Small intestine (tissue), 7 donors: ENCODE measurements at regions not wholly inside any gene's neighbourhood (a gene's known extent, or its start where the extent isn't known, plus 50 kb on each side); places are given as distances from the start of the nearest gene placed in this dataset.
"Not testable (repeated sequence)": the region's sequence is repeated elsewhere in the genome, so short reads cannot be mapped to it uniquely, and the experiment has no call there.

Source experiments
- DNase-seq, 2 donors: peaks; one replicate each; pipeline versions ENCODE4 v3.0.0 to v3.0.0-alpha.2; 2013
- FAIRE-seq: peaks from 2 replicates; lab custom pipeline; 2012; peaks lifted over from hg19 to GRCh38; lab: Jason Lieb, UNC
- H3K27ac ChIP-seq, 3 donors: one replicate each; pipeline ENCODE4 v1.5.1; 2013; ENCODE audit warnings: low read length in 2 of 3, mild to moderate bottlenecking in 2 of 3, control low read depth in 1 of 3, inconsistent platforms in 1 of 3, low read depth in 1 of 3, moderate library complexity in 1 of 3
- H3K27me3 ChIP-seq, 3 donors: one replicate each; pipeline ENCODE4 v1.6.1; 2013; ENCODE audit warnings: low read length in 3 of 3, inconsistent platforms in 1 of 3; ENCODE audit not compliant: control insufficient read depth in 3 of 3, insufficient read depth in 3 of 3
- H3K36me3 ChIP-seq, 3 donors: one replicate each; pipeline ENCODE4 v1.6.1; 2013; ENCODE audit warnings: low read length in 3 of 3, inconsistent platforms in 1 of 3, low read depth in 1 of 3, mild to moderate bottlenecking in 1 of 3, moderate library complexity in 1 of 3; ENCODE audit not compliant: control insufficient read depth in 3 of 3, insufficient read depth in 2 of 3
- H3K4me1 ChIP-seq, 3 donors: one replicate each; pipeline ENCODE4 v1.6.1; 2013; ENCODE audit warnings: low read length in 2 of 3, inconsistent platforms in 1 of 3, low read depth in 1 of 3, mild to moderate bottlenecking in 1 of 3, moderate library complexity in 1 of 3; ENCODE audit not compliant: control insufficient read depth in 3 of 3, insufficient read depth in 2 of 3
- H3K4me3 ChIP-seq, 3 donors: one replicate each; pipeline ENCODE4 v1.5.1; 2013; ENCODE audit warnings: low read length in 3 of 3, control low read depth in 1 of 3, inconsistent platforms in 1 of 3, low read depth in 1 of 3, mild to moderate bottlenecking in 1 of 3, moderate library complexity in 1 of 3
- H3K9me3 ChIP-seq, 2 donors: one replicate each; pipeline ENCODE4 v1.6.1; 2013; ENCODE audit warnings: low read depth in 1 of 2, low read length in 1 of 2; ENCODE audit not compliant: control insufficient read depth in 2 of 2, insufficient read depth in 1 of 2
- WGBS, 3 donors: extraction: QIAGEN DNeasy Blood & Tissue Kit; methylation state at CpG; one replicate each; pipeline ENCODE4 v1.1.7; 2013; 5-methylcytosine and 5-hydroxymethylcytosine counted together
- donor health status: healthy with polysubstance abuse.
- donor health status: control.
- donor health status: control.
- donor health status: Bipolar disorder and iron deficiency.
- donor health status: healthy.

DNA sequence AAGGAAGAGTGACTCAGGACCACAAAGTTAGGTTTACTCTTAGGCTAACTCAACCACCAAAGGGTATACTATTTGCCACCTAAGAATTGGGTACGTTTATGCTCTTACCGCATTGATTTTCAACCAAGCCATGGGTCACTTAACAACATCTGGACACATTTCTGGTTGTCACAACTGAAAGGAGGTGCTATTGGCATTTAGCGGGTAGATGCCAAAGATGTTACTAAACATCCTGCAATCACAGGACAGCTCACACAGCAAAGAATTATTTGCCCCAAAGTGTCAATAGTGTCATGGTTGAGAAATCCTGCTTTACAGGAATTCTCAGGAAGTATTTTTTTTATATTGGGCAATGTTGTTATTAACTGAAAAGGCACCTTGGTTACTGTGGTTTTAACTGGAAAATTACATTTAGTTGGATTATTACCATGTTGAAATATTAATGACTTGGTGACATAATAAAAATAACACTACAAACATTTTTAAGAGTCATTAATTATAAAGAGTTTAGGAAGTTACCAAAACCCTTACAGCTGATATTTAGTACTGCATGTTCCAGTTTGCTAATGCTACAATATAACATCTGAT is 185.0 kb upstream of the TMEM196 start:
- H3K36me3 ChIP-seq: peaks cover 0 to 2% (median 0%) of the 10 kb centered on the region in 3 donors
- no peak for FAIRE-seq
- H3K27me3 ChIP-seq: no peaks in the 10 kb centered on the region
- H3K27ac ChIP-seq: no peak overlapping the region
- H3K9me3 ChIP-seq: peaks cover 0 to 18% of the 10 kb centered on the region in 2 donors
- no peaks in the 10 kb centered on the region for H3K4me1 ChIP-seq
- H3K4me3 ChIP-seq: no peak overlapping the region
- 86 to 93% (median 90%) methylated on average over 3 of the region's 3 CpGs for WGBS, 3 donors
- DNase-seq: no peak

DNA sequence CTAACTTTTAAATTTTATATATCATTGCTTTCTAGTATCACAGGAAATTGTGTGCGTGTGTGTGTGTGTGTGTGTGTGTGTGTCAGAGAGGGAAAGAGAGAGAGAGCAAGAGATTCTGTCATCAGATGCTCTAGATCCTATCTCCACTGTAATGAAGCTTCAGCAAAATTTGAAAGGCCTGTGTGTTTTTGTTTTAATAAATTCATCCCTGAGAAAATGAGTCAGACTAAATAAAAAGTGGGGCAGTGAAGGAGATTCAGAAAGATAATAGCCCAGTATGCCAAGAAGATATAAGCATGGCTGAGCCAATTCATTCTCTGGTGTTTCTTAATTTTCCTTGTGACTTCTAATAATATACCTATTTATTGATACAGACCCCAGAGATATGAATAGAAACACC is 184.2 kb upstream of the TMEM196 start:
- no peak overlapping the region for H3K27ac ChIP-seq
- peaks cover 0 to 18% of the 10 kb centered on the region in 2 donors for H3K9me3 ChIP-seq
- H3K27me3 ChIP-seq: no peaks in the 10 kb centered on the region
- no peak overlapping the region for H3K4me3 ChIP-seq
- H3K36me3 ChIP-seq: peaks cover 0 to 2% (median 0%) of the 10 kb centered on the region in 3 donors
- no peaks in the 10 kb centered on the region for H3K4me1 ChIP-seq
- no peak for FAIRE-seq
- no peak for DNase-seq
- WGBS, 3 donors: 87 to 94% (median 87%) methylated on average over 1 of the region's 1 CpG

DNA sequence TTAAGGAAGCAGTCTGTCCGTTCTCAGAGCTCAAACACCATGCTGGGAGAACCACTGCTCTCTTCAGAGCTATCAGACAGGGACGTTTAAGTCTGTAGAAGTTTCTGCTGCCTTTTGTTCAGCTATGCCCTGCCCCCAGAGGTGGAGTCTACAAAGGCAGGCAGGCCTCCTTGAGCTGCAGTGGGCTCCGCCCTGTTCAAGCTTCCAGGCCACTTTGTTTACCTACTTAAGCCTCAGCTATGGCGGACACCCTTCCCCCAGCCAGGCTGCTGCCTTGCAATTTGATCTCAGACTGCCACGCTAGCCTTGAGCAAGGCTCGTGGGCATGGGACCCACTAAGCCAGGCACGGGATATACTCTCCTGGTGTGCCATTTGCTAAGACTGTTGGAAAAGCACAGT is 180.7 kb upstream of the TMEM196 start:
- peaks cover 0 to 18% of the 10 kb centered on the region in 2 donors for H3K9me3 ChIP-seq
- 81 to 86% (median 83%) methylated on average over 6 to 7 of the region's 7 CpGs for WGBS, 3 donors
- FAIRE-seq, H3K27me3 ChIP-seq, H3K4me3 ChIP-seq, H3K4me1 ChIP-seq, H3K36me3 ChIP-seq, H3K27ac ChIP-seq, DNase-seq: not testable (repeated sequence)

DNA sequence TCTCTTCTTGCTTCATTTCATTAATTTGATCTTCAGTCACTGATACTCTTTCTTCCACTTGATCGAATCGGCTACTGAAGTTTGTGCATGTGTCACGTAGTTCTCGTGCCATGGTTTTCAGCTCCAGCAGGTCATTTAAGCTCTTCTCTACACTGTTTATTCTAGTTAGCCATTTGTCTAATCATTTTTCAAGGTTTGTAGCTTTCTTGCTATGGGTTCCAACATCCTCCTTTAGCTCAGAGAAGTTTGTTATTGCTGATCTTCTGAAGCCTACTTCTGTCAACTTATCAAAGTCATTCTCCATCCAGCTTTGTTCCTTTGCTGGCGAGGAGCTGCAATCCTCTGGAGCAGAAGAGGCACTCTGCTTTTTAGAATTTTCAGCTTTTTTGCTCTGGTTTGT is 180.0 kb upstream of the TMEM196 start:
- FAIRE-seq, H3K36me3 ChIP-seq, H3K4me3 ChIP-seq, H3K27ac ChIP-seq, DNase-seq, H3K27me3 ChIP-seq, H3K4me1 ChIP-seq: not testable (repeated sequence)
- 91 to 97% (median 94%) methylated on average over 5 of the region's 5 CpGs for WGBS, 3 donors
- peaks cover 0 to 19% of the 10 kb centered on the region in 2 donors for H3K9me3 ChIP-seq

DNA sequence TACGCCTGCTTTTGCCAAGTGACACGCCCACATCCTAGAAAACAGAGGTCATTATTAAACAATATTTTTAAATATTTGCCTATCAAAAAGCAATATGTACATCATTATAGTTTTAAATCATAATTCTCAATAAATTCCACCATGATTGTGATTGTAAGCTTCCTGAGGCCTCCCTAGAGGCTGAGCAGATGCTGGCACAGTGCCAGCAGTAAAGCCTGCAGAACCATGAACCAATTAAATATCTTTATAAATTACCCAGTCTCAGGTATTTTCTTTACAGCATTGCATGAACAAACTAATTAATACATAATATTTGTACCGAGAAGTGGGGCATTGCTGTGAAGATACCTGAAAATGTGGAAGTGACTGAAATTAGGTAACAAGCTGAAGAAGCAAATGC is 174.7 kb upstream of the TMEM196 start:
- Histone ChIP-seq H3K27ac (no peak overlapping the region), H3K9me3 (peaks cover 0 to 4% of the 10 kb centered on the region in 2 donors), H3K4me1 (no peaks in the 10 kb centered on the region), H3K36me3 (no peaks in the 10 kb centered on the region), H3K27me3 (no peaks in the 10 kb centered on the region), H3K4me3 (no peak overlapping the region)
- DNase-seq: no peak
- FAIRE-seq: no peak
- 73 to 81% (median 81%) methylated on average over 3 of the region's 3 CpGs for WGBS, 3 donors

DNA sequence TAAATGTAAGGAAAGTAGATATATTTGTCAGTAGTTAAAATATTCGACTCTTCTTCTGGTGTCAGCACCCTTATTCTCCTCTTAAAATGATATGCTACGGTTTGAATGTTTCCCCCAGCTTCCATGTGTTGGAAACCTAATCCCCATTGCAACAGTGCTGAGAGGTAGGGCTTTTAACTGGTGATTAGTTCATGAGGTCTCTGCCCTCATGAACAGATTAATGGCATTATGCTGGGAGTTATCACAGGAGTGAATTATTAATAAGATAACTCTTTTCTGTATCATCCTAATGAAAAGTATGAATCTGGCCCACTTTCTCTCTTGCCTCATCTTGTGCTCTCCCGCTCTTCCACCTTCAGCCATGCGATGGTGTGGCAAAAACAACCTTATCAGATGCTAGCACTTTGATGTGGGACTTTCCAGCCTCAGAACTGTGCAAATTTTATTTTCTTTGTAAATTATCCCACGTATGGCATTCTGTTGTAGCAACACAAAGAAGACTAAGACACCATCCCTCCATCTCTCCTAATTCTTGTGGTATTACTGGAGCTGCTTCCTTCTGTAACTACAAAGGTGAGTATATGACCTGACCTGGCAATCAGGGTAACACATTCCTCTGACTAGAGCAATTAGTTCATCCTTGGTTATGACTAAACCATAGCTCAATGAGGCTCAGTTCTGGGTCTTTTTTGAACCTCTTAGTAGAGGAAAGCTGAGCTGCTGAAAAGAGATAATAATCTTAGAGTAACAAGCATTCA is 171.1 kb upstream of the TMEM196 start:
- H3K27me3 ChIP-seq: no peaks in the 10 kb centered on the region
- 78 to 81% (median 79%) methylated on average over 5 of the region's 5 CpGs for WGBS, 3 donors
- H3K9me3 ChIP-seq: peaks cover 0 to 4% of the 10 kb centered on the region in 2 donors
- H3K36me3 ChIP-seq: no peaks in the 10 kb centered on the region
- no peak for FAIRE-seq
- H3K4me3 ChIP-seq: no peak overlapping the region
- no peak overlapping the region for H3K27ac ChIP-seq
- DNase-seq: no peak
- H3K4me1 ChIP-seq: no peaks in the 10 kb centered on the region

DNA sequence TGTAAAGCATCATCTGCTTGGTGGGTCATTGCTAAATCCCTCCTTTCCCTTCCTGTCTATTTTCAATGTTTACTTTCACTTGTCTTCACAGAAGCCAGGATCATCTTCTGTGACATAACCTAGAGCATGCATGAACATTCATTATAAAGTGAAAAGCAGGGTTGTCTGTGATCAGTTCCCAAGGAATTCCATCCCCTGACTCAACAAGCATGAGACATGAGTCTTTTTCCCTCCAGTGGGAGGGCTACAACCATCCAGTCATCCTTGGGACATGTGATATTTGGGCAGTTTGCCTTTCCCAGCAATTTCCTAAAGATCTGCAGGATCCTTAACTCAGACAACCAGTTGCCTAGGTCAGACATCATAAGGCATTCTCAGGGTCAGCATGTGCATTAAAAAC is 166.3 kb upstream of the TMEM196 start:
- no peak for DNase-seq
- no peak for FAIRE-seq
- no peak overlapping the region for H3K27ac ChIP-seq
- H3K4me1 ChIP-seq: no peaks in the 10 kb centered on the region
- H3K36me3 ChIP-seq: no peaks in the 10 kb centered on the region
- peaks cover 0 to 12% of the 10 kb centered on the region in 2 donors for H3K9me3 ChIP-seq
- no peak overlapping the region for H3K4me3 ChIP-seq
- no peaks in the 10 kb centered on the region for H3K27me3 ChIP-seq

DNA sequence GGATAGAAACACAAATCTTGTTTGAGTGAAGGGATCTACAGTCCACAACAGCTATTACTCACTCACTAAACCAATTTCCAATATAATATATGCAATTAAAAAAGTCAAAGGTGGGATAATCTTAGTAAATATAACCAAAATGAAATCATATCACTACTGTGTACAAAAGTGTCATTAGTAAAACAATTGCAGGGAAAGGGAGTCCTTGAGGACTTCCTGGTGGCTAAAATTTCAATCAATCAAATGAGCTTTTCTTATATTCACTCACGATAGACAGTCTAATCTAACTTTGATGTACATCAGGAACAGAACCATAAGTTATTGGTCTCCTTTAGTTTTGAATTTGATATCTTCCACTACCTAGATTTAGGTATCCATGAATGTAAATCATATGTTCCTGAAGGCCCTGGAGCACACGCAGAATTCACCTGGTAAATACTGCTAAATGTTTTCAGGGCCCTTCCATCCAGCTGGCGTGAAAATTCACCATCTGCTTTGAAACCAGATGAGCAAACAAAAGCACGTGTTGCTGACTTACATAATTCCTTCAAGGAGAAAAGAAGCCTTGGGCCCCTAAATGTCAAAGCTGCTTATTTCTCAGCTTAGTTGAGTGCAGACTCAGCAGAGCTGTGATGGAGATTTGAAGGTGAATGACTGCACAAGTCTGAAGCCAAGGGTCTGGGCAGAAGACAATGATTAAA is 159.3 kb upstream of the TMEM196 start:
- FAIRE-seq: no peak
- WGBS, 3 donors: 21 to 58% (median 39%) methylated on average over 4 of the region's 4 CpGs
- H3K9me3 ChIP-seq: peaks cover 0 to 14% of the 10 kb centered on the region in 2 donors
- no peaks in the 10 kb centered on the region for H3K4me1 ChIP-seq
- no peaks in the 10 kb centered on the region for H3K27me3 ChIP-seq
- peak; percentile 1 to 13 for DNase-seq
- no peaks in the 10 kb centered on the region for H3K36me3 ChIP-seq
- H3K27ac ChIP-seq: no peak overlapping the region
- H3K4me3 ChIP-seq: no peak overlapping the region
